Mammary epithelial cell (primary cell): ENCODE measurements at regions not wholly inside any gene's neighbourhood (a gene's known extent, or its start where the extent isn't known, plus 50 kb on each side); places are given as distances from the start of the nearest gene placed in this dataset.

Experiments used
- CTCF ChIP-seq, 2 donors: IDR thresholded peaks in 1 of 2; conservative IDR thresholded peaks in 1 of 2; 2 replicates each; pipeline ENCODE4 v1.5.1; 2011 to 2012; ENCODE audit warnings: inconsistent platforms in 2 of 2, low read length in 2 of 2, mild to moderate bottlenecking in 2 of 2, control low read depth in 1 of 2, low read depth in 1 of 2; ENCODE audit not compliant: insufficient read depth in 1 of 2; ENCODE audit errors: extremely low read depth in 1 of 2
- EZH2 ChIP-seq: IDR thresholded peaks from 2 replicates; pipeline ENCODE4 v1.6.1; 2012; ENCODE audit warnings: low read length, inconsistent platforms, borderline replicate concordance

GRCh38 chr14:55855751-55856150 lies 262.5 kb upstream of the PELI2 start:
- TF ChIP-seq CTCF (conservative IDR thresholded peaks at IDR 0.05 in 1 of 2, IDR thresholded peaks at IDR 0.05 in 1 of 2; ENCODE audit: extremely low read depth in 1 of 2, insufficient read depth in 1 of 2, low read depth in 1 of 2, low read length in 2 of 2) (no peak), EZH2 (no peak)
